Fibroblast of pulmonary artery (primary cell): ENCODE measurements at regions not wholly inside any gene's neighbourhood (a gene's known extent, or its start where the extent isn't known, plus 50 kb on each side); places are given as distances from the start of the nearest gene placed in this dataset.

ENCODE experiments used
- DNase-seq: peaks from one replicate; pipeline ENCODE4 v3.0.0-alpha.2; 2010; ENCODE audit warnings: low read depth
- H3K4me3 ChIP-seq: replicated peaks from 2 replicates; pipeline ENCODE4 v1.5.1; 2011; ENCODE audit warnings: low read depth, mild to moderate bottlenecking, control low read depth, low read length, moderate library complexity
- CTCF ChIP-seq: IDR thresholded peaks from 2 replicates; pipeline ENCODE4 v1.5.1; 2011; ENCODE audit warnings: mild to moderate bottlenecking, control low read depth, low read length, inconsistent platforms; ENCODE audit errors: missing control alignments

DNA sequence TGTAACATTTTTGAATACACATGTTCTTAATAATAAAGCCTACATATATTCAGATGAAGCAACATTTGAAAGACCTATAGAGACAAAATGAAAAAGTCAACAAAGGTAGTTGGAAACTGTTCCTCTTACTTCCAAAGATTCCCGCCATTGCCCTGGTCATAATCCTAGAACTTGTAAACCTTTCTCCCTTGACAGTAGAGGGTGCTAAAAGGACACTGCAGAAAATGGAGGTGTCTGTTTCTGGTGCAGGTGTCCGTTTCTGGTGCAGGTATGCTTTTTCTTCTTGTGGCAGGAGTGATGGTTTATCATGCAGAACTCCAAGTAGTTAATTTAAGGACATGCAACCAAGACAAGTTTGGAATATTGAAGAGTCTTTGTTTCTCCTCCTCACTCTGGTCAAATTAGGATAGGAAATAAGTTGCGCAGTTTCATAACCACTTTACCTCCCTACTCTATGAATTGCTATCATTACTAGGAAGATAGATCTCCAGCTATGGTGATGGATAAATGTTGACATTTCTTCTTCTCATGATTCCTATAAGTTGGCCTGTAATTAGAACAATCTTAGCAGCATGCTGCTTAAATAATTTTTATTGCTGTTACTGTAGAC is 56.0 kb upstream of the FAM174A start:
- H3K4me3 ChIP-seq: no peak overlapping the region
- TF ChIP-seq CTCF: peak; percentile 47
- peak; percentile 26 for DNase-seq

DNA sequence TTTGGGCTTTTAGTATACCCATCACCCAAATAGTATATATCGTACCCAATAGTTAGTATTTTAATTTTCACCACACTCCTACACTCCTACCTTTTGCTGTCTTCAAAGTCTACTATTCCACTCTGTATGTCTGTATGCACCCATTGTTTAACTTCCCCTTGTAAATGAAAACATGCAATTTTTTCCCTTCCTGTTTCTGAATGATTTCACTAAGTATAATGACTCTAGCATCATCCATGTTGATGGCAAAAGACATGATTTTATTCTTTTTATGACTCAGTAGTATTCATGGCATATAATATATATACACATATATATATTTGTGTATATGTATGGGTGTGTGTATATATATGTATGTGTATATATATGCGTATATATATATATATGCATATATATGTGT is 63.1 kb upstream of the FAM174A start:
- TF ChIP-seq CTCF: no peak
- H3K4me3 ChIP-seq: no peak overlapping the region
- DNase-seq: no peak

DNA sequence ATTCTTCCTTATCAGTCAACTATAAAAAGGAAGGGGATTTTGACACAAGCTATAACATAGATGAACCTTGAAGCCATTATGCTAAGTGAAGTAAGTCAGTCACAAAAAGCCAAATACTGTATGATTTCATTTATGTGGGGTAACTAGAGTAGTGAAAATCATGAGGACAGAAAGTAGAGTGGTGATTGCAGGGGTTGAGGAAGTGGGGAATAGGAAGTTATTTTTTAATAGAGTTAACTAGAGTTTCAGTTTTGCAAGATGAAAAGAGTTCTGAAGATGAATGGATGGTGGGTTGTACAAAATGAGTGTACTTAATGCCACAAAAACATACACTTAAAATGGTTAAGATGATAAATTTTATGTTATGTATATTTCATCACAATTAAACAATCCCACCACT is 65.4 kb upstream of the FAM174A start:
- H3K4me3 ChIP-seq: no peak overlapping the region
- no peak for DNase-seq
- TF ChIP-seq CTCF: no peak

- no peak overlapping the region for H3K4me3 ChIP-seq
- peak; percentile 24 for DNase-seq
- no peak for TF ChIP-seq CTCF
These were observed 70.8 kb upstream of the FAM174A start for GRCh38 chr5:100464418-100464817.

- no peak for TF ChIP-seq CTCF
- H3K4me3 ChIP-seq: no peak overlapping the region
- DNase-seq: no peak
These were observed 78.6 kb upstream of the FAM174A start for GRCh38 chr5:100456615-100457014.

DNA sequence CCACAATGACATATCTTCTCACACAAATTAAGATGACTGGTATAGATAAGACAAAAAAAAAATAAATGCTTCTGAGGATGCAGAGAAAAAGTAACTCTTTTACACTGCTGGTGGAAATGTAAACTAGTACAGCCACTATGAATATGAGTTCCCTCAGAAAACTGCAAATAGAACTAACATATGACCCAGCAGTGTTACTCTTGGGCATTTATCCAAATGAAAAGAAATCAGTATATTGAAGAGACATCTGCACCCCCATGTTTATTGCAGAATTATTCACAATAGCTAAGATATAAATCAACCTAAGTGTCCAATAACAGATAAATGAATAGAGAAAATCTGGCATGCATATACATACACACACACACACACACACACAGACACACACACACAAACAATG is 83.0 kb upstream of the FAM174A start:
- DNase-seq: no peak
- TF ChIP-seq CTCF: no peak
- no peak overlapping the region for H3K4me3 ChIP-seq

- no peak for TF ChIP-seq CTCF
- no peak overlapping the region for H3K4me3 ChIP-seq
- no peak for DNase-seq
These were observed 87.1 kb upstream of the FAM174A start for GRCh38 chr5:100448111-100448528.
